GM12891 (cell line): ENCODE measurements at regions not wholly inside any gene's neighbourhood (a gene's known extent, or its start where the extent isn't known, plus 50 kb on each side); places are given as distances from the start of the nearest gene placed in this dataset.

Experiments
- PAX5 ChIP-seq: IDR thresholded peaks from 2 replicates; pipeline ENCODE4 v1.6.1; 2011; ENCODE audit warnings: low read length, moderate library complexity, mild to moderate bottlenecking; ENCODE audit not compliant: insufficient read depth, severe bottlenecking
- POLR2A ChIP-seq: IDR thresholded peaks from 2 replicates; pipeline ENCODE4 v1.6.1; 2011; ENCODE audit warnings: low read depth, low read length, control low read depth
- POLR2AphosphoS5 ChIP-seq: IDR thresholded peaks from 2 replicates; pipeline ENCODE4 v1.6.1; 2011; ENCODE audit warnings: low read depth, low read length, control low read depth
- POU2F2 ChIP-seq: IDR thresholded peaks from 2 replicates; pipeline ENCODE4 v1.6.1; 2011; ENCODE audit warnings: low read depth, mild to moderate bottlenecking, control low read depth, low read length, moderate library complexity
- SPI1 ChIP-seq: IDR thresholded peaks from 2 replicates; pipeline ENCODE4 v1.6.1; 2011; ENCODE audit warnings: low read depth, low read length, control low read depth
- TAF1 ChIP-seq: IDR thresholded peaks from 2 replicates; pipeline ENCODE4 v1.6.1; 2011; ENCODE audit warnings: low read depth, low read length, control low read depth

DNA sequence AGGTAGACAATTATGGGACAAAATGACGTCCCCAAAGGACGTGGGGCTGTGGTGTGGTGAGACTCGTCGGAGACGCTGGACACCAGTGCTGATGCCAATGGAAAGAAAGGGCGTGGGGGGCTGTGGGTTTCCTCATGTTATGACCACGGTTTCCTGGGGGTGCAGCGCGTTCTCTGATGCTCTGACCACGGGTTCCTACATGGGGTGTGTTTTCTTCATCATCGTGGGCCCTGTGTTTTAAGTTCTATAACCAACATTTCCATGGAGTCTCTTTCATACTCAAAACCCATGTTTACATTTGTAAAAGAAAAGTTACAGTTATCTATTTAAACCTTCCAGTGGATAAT, 141.6 kb downstream of the RTP5 start:
- no peak for TF ChIP-seq TAF1
- TF ChIP-seq POLR2A, result no peak
- TF ChIP-seq SPI1, result no peak
- no peak for TF ChIP-seq POLR2AphosphoS5
- TF ChIP-seq POU2F2, result no peak
- TF ChIP-seq PAX5, result no peak
